Renal cortex interstitium (tissue), 11 donors: ENCODE measurements at regions not wholly inside any gene's neighbourhood (a gene's known extent, or its start where the extent isn't known, plus 50 kb on each side); places are given as distances from the start of the nearest gene placed in this dataset.
A peak's percentile ranks its signal among the peaks of the same experiment; 100 is the strongest.
"Not testable (repeated sequence)": the region's sequence is repeated elsewhere in the genome, so short reads cannot be mapped to it uniquely, and the experiment has no call there.

Source experiments
- DNase-seq, 11 donors: peaks; one replicate each; pipeline ENCODE4 v3.0.0-alpha.2; 2013; ENCODE audit warnings: low read depth in 9 of 11, low spot score in 4 of 11; ENCODE audit errors: extremely low read depth in 1 of 11

DNA sequence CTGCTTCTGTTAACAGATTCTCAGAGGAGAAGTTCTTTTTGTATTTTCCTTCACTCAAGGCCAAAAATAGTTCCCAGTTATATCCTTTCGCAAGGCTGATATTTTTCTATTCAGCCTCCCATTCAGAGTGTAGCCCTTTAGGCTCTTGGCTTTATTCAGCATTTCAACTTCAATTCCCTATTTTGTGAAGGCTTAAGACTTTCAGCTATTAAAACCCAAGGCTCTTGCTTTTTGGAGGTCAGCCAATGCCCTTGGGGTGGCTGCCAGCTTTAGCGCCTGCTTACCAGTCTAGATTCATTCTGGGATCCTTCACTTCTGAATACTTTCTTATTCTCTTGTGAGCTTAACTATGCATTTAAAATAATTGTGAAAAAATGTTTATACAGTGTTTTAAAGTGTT is 57.3 kb upstream of the ADGRA3 start:
- peak in 3 of 11 donors; percentile 1 to 4 (median 3) for DNase-seq

- DNase-seq, result no peak
Measured at GRCh38 chr4:22573641-22574040, 57.8 kb upstream of the ADGRA3 start.

DNA sequence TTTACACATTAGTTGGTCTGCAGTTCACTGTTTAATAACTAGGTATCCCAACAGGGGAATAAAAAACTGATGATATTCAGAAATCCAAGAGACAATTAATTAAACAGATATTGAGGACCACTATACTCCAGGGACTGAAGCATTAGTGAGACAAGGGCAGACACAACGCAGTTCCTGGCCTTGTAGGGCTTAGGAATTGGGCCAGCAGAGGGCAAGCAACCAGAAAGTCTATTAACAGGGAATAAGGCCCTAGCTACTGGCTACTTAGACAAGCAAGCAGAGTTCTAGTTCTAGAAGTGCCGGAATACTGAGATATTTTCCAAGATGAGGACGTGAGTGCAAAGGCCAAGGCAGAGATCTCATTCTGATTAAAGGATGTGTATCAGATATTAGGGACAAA is 58.6 kb upstream of the ADGRA3 start:
- no peak for DNase-seq

GRCh38 chr4:22574880-22575279 is 59.0 kb upstream of the ADGRA3 start:
- no peak for DNase-seq

DNA sequence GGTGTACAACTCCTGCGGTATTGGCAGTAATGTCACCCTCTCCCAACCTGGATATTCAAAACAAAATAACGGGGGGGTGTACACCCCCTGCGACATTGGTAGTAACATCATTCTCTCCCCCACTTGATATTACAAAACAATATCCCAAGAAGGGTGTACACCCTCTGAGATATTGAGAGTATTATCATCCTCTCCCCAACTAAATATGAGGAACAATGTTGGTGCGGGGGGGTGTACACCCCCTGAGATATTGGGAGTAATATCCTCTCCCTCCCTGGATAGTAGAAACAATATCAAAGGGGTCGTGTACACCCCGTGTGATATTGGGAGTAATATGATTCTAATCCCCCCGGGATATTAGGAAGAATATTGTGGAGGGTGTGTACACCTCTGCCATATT is 71.4 kb upstream of the ADGRA3 start:
- DNase-seq, result no peak

- DNase-seq, result no peak
Measured at GRCh38 chr4:22593933-22594332, 78.1 kb upstream of the ADGRA3 start.

GRCh38 chr4:22595684-22596083 is 79.8 kb upstream of the ADGRA3 start:
- no peak for DNase-seq

GRCh38 chr4:22596409-22596808 is 80.5 kb upstream of the ADGRA3 start:
- DNase-seq, result peak in 7 of 11 donors; percentile 3 to 22 (median 10)

- no peak for DNase-seq
Measured at GRCh38 chr4:22597471-22597870, 81.6 kb upstream of the ADGRA3 start.

GRCh38 chr4:22598113-22599047 is 82.5 kb upstream of the ADGRA3 start:
- DNase-seq, result not testable (repeated sequence)

DNA sequence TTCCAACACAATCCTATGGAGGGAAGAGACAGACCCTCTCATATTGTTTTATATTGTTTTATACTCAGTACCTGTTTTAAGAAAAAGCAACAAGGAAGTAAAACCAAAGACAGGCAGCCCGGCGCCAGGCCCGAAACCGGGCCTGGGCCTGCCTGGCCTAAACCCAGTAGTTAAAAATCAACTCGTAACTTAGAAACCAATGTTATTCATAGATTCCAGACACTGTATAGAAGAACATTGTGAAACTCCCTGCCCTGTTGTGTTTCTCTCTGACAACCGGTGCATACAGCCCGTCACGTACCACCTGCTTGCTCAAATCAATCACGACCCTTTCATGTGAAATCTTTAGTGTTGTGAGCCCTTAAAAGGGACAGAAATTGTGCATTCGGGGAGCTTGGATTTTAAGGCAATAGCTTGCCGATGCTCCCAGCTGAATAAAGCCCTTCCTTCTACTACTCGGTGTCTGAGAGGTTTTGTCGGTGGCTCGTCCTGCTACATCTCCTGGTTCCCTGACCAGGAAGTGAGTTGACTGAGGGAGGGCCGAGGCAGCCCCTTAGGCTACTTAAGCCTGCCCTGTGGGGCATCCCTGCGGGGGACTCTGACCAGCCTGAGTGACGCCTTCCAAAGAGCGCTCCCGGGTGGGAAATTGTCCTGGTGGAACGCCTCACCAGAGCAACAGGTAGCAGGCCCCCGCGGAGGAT is 83.5 kb upstream of the ADGRA3 start:
- not testable (repeated sequence) for DNase-seq

DNA sequence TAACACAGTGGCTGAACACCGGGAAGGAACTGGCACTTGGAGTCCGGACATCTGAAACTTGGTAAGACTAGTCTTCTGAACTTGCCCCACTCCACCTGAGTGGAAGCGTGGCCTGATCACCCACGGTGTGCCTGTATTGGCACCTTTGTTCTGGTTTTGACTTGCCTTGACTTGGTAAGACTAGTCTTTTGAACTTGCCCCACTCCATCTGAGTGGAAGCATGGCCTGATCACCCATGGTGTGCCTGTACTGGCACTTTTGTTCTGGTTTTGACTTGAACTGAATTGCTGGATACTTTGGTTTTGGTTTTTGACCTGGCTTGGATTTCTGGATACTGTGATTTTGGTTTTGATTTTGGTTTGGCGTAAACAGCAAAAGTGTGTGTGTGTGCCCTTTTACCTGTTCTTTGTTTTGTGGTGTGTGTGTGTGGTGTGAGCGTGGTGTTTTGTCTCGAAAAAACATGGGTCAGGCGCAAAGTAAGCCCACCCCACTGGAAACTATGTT is 84.1 kb upstream of the ADGRA3 start:
- DNase-seq, result not testable (repeated sequence)

DNA sequence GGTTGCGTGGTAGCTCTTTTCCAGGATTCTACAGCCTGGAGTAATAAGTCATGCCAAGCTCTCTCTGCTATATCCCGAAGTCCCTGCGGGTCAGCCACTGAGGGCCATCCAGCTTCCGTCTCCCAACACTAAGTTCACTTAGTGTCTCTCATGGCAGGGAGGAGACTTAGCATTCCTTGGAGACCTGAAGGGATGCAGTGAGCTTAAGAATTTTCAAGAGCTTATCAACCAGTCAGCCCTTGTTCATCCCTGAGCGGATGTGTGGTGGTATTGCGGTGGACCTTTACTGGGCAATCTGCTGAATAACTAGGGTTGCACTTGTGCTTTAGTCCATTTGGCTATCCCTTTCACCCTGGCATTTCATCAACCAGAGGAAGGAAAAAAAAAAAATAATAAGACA is 85.8 kb upstream of the ADGRA3 start:
- not testable (repeated sequence) for DNase-seq

GRCh38 chr4:22607382-22607781 is 85.4 kb upstream of the GBA3 start:
- DNase-seq, result peak in 5 of 11 donors; percentile 1 to 9 (median 3)

DNA sequence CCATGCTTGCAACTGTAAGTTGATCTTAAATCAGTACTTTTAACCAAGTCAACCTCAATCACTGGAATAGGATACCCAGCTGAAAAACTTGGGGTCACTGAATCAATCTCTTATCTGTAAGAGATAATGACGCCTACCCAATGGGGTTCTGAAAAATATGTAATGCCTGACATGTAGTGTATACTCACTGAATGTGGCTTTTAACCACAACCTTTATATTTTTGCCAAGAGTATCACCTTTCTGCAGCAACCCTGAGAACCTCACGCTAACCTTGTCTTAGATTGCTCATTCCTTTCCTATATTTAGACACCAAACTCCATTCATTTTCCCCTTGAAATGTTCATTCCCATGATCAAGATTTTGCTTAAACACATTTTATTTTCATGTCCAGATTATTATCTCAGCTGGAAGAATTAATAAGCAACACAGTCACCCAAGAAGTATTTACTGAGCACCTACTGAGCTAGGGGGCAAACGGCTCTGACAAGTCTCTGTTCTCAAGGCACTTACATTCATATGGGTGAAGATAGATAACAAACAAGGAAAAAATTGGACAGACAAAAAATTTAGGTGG is 82.7 kb upstream of the GBA3 start:
- not testable (repeated sequence) for DNase-seq

- DNase-seq, result no peak
Measured at GRCh38 chr4:22614114-22614513, 78.6 kb upstream of the GBA3 start.

DNA sequence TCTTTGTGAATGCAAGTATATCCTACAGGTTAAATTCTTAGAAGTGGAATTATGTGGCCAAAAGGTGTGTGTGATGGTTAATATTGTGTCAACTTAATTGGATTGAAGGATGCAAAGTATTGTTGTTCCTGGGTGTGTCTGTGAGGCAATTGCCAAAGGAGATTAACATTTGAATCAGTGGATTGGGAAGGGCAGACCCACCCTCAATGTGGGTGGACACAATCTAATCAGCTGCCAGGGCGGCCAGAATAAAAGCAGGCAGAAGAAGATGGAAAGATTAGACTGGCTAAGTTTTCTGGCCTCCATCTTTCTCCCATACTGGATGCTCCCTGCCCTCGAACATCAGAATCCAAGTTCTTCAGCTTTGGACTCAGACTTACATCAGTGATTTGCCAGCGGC is 76.2 kb upstream of the GBA3 start:
- DNase-seq, result no peak

- DNase-seq, result not testable (repeated sequence)
Measured at GRCh38 chr4:22620144-22620543, 72.6 kb upstream of the GBA3 start.

GRCh38 chr4:22621970-22622369 is 70.8 kb upstream of the GBA3 start:
- not testable (repeated sequence) for DNase-seq

- DNase-seq, result not testable (repeated sequence)
Measured at GRCh38 chr4:22624002-22624401, 68.7 kb upstream of the GBA3 start.
